ENCODE measurements at regions not wholly inside any gene's neighbourhood (a gene's known extent, or its start where the extent isn't known, plus 50 kb on each side); places are given as distances from the start of the nearest gene placed in this dataset.

DNA sequence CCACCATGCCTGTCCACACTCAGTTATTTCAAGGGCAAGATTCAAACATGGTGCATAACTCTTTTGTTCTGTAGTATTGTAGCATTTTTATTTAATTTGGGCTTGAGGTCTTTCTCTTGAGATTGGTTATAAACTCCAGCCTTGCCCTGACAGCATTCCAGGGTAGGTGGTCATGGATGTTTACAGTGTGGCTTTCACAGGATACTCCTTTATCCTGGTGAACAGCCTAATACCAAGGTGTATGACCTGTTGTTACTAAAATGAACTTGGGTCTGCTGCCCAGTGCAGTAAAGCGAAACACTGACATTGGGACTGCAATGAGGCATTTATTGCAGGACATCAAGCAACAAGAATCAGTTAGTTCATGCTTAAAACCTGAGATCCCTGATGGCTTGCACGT lies 434.8 kb downstream of the ANKRD50 start:
- no peak for DNase-seq (ENCODE audit: low read depth)
- TF ChIP-seq, protein P1, sequence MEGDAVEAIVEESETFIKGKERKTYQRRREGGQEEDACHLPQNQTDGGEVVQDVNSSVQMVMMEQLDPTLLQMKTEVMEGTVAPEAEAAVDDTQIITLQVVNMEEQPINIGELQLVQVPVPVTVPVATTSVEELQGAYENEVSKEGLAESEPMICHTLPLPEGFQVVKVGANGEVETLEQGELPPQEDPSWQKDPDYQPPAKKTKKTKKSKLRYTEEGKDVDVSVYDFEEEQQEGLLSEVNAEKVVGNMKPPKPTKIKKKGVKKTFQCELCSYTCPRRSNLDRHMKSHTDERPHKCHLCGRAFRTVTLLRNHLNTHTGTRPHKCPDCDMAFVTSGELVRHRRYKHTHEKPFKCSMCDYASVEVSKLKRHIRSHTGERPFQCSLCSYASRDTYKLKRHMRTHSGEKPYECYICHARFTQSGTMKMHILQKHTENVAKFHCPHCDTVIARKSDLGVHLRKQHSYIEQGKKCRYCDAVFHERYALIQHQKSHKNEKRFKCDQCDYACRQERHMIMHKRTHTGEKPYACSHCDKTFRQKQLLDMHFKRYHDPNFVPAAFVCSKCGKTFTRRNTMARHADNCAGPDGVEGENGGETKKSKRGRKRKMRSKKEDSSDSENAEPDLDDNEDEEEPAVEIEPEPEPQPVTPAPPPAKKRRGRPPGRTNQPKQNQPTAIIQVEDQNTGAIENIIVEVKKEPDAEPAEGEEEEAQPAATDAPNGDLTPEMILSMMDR (conservative IDR thresholded peaks at IDR 0.05; ENCODE audit: low read length), result no peak
- H3K4me3 ChIP-seq (ENCODE audit: low read length), result no peak overlapping the region

DNA sequence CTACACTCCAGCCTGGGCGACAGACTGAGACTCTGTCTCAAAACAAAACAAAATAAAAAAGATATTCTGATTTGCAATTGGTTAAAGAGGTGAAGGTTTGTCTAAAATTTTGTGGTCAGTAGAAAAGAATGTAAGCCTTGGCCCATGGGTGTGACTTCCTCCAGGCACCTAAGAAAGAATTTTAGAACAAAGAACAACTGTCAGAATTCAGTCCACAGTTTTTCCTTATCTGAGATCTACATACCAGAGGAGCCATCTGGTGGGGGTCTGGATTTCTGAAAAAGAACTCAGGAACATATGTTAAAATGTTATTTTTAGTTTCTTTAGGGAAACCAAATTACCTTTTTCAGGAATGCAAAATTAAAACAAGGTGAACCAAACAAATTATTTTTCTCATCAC lies 434.1 kb downstream of the ANKRD50 start:
- peak; percentile 17 for DNase-seq (ENCODE audit: low read depth)
- H3K4me3 ChIP-seq (ENCODE audit: low read length), result no peak overlapping the region
- TF ChIP-seq, protein P1 (conservative IDR thresholded peaks at IDR 0.05; ENCODE audit: low read length), result no peak

DNA sequence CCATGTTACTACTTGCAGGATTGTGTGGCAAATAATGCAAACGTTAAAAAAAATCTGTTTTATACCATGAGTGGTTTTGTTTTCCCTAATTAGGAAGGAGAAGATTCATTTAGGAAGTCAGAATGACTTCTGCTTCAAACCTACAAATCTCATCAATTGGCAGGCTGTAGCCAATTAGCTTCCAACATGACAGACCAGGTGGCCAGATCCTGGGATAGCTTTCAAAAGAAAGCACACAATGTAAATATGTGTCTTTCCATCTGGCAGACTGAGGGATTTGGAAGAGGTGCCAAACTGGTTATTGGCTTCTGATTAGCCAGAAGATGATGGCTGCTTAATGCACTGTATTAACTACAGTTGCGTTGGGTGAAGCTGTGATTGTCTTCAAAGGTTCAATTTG lies 432.8 kb downstream of the ANKRD50 start:
- no peak for DNase-seq (ENCODE audit: low read depth)
- H3K4me3 ChIP-seq (ENCODE audit: low read length), result no peak overlapping the region
- TF ChIP-seq, protein P1 (conservative IDR thresholded peaks at IDR 0.05; ENCODE audit: low read length), result no peak

DNA sequence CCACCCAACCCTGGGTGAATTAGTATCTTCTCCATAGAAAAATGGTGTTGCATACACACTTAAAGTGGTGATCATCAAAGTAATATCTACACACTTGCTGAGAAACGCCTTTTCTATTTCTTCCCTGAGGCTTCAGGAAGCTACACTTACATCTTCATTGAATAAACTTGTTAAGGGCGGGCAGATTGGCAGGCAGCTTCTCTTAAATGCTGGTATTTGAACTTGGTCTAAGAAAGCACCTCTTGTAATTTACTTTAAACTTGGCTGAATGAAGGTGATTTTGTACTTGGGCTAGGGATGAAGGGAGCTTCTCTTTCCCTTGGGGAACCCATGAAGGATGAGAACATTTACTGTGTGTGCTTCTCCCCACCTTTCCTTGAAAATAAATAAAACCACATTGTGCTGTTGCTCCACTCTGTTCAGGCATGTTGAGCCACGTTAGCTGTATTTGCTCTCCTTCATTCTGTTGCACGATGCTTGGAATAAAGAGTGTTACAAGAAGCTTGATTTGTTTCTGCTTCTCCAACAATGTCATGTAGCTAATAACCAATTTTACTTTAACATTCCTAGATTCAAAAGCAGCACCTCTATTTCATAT lies 430.1 kb downstream of the ANKRD50 start:
- TF ChIP-seq, protein P1 (conservative IDR thresholded peaks at IDR 0.05; ENCODE audit: low read length), result no peak
- no peak for DNase-seq (ENCODE audit: low read depth)
- no peak overlapping the region for H3K4me3 ChIP-seq (ENCODE audit: low read length)

DNA sequence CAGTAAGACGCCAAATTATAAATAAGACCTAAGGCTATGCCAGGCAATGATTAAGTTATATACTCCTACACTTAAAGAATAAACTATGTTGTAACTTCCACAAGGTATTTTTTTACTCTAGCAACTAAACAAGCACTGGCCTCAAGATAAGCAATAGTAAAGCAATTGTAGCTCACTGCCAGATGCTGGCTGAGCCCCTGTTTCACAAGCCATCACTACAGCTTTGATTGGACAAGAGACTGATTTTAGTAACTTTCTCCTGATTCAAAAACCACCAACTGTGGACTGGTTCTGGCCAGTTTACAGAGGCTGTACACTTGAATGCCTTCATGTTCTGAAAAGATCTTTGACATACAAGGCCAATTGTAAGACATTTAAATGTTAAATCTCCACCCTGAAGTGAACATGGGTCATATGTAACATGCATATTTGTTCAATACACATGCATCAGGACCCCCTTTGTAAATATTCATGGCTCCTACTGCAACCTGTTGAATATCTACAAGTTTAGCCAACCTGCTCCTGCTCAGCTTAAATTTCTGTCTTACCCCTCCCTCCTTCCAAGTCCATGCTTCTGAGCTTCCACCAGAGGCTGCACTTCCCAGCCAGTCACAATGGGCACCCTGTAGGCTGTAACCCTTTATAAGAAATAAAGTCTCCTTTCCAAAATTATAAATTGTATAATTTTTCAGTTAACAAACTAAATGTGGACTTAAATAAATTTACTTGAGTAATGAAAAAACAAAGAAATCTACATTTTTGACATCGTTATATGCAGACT lies 423.6 kb downstream of the ANKRD50 start:
- DNase-seq (ENCODE audit: low read depth), result no peak
- TF ChIP-seq, protein P1 (conservative IDR thresholded peaks at IDR 0.05; ENCODE audit: low read length), result no peak
- H3K4me3 ChIP-seq (ENCODE audit: low read length), result no peak overlapping the region

DNA sequence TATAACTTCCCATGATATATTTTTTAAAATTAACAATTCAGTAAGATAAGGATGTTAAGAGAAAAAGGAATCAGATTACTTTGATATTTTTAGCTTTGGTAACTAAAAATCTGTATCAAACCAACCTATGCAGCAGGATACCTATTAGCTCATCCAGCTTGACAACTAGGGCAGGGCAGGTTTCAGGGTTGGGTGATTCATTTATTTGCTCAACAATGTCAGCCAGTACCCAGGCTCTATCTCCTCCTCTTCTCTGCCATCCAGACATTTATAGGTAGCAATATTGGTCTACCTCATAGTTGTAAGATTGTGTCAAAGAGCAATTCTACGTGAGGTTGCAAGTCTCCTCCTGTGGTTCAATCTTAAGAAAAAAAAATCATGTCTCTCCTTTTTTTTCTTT lies 421.9 kb downstream of the ANKRD50 start:
- no peak for DNase-seq (ENCODE audit: low read depth)

More for the DNA sequence above, 421.9 kb downstream of the ANKRD50 start:
- TF ChIP-seq, protein P1 (conservative IDR thresholded peaks at IDR 0.05; ENCODE audit: low read length), result no peak
- H3K4me3 ChIP-seq (ENCODE audit: low read length), result no peak overlapping the region
